ENCODE measurements at regions not wholly inside any gene's neighbourhood (a gene's known extent, or its start where the extent isn't known, plus 50 kb on each side); places are given as distances from the start of the nearest gene placed in this dataset.

- no peak overlapping the region for H3K4me3 ChIP-seq (ENCODE audit: control insufficient read depth, low read depth, low read length)
- TF ChIP-seq CTCF (conservative IDR thresholded peaks at IDR 0.05; ENCODE audit: control insufficient read depth, insufficient read depth, low read depth, low read length), result no peak
- DNase-seq (ENCODE audit: low read depth), result no peak
These were observed 153.6 kb upstream of the SAMSN1 start for GRCh38 chr21:14699433-14700407.

GRCh38 chr21:14697769-14698168, 151.7 kb upstream of the SAMSN1 start:
- no peak for TF ChIP-seq CTCF (conservative IDR thresholded peaks at IDR 0.05; ENCODE audit: control insufficient read depth, insufficient read depth, low read depth, low read length)
- DNase-seq (ENCODE audit: low read depth), result no peak
- no peak overlapping the region for H3K4me3 ChIP-seq (ENCODE audit: control insufficient read depth, low read depth, low read length)

- DNase-seq (ENCODE audit: low read depth), result no peak
- H3K4me3 ChIP-seq (ENCODE audit: control insufficient read depth, low read depth, low read length), result no peak overlapping the region
- TF ChIP-seq CTCF (conservative IDR thresholded peaks at IDR 0.05; ENCODE audit: control insufficient read depth, insufficient read depth, low read depth, low read length), result no peak
These were observed 148.7 kb upstream of the SAMSN1 start for GRCh38 chr21:14694817-14695216.

- no peak for TF ChIP-seq CTCF (conservative IDR thresholded peaks at IDR 0.05; ENCODE audit: control insufficient read depth, insufficient read depth, low read depth, low read length)
- DNase-seq (ENCODE audit: low read depth), result no peak
- no peak overlapping the region for H3K4me3 ChIP-seq (ENCODE audit: control insufficient read depth, low read depth, low read length)
These were observed 147.9 kb upstream of the SAMSN1 start for GRCh38 chr21:14693997-14694396.

- H3K4me3 ChIP-seq (ENCODE audit: control insufficient read depth, low read depth, low read length), result no peak overlapping the region
- DNase-seq (ENCODE audit: low read depth), result no peak
- TF ChIP-seq CTCF (conservative IDR thresholded peaks at IDR 0.05; ENCODE audit: control insufficient read depth, insufficient read depth, low read depth, low read length), result no peak
These were observed 145.8 kb upstream of the SAMSN1 start for GRCh38 chr21:14691914-14692313.

GRCh38 chr21:14690886-14691285, 144.8 kb upstream of the SAMSN1 start:
- DNase-seq (ENCODE audit: low read depth), result peak; percentile 44

More at GRCh38 chr21:14690886-14691285, 144.8 kb upstream of the SAMSN1 start:
- no peak for TF ChIP-seq CTCF (conservative IDR thresholded peaks at IDR 0.05; ENCODE audit: control insufficient read depth, insufficient read depth, low read depth, low read length)
- H3K4me3 ChIP-seq (ENCODE audit: control insufficient read depth, low read depth, low read length), result no peak overlapping the region

Measured in fibroblast of mammary gland (primary cell).